Activated T-cell treated with anti-CD3 and anti-CD28 coated beads for 48 hours (primary cell): ENCODE measurements at regions not wholly inside any gene's neighbourhood (a gene's known extent, or its start where the extent isn't known, plus 50 kb on each side); places are given as distances from the start of the nearest gene placed in this dataset.

Experiments
- DNase-seq: peaks from one replicate; pipeline ENCODE4 v3.0.0-alpha.2; 2020; ENCODE audit warnings: low read depth

DNA sequence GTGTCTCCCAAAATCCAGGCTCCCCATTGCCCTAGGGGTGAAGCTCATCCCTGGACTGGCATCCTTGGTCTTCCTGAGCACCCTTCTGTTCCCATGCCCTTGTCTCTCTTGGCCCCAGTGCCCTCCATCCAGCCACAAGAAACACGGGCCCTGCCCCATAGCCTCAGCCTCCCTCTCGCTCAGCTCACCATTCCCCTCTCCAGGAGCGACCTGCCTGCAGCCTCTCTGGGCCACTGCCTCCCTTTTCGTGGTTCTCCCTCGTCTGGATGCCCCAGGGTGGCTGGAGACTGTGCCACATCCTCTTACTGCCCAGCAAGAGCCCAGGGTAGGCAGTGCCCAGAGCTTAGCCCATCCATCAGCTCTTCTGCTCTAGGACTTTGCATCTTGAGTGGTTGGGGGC lies 532.1 kb downstream of the TBC1D22A start:
- no peak for DNase-seq

- no peak for DNase-seq
These were observed 531.7 kb downstream of the TBC1D22A start for GRCh38 chr22:47294222-47294532.

- no peak for DNase-seq
These were observed 531.1 kb downstream of the TBC1D22A start for GRCh38 chr22:47293368-47294221.

DNA sequence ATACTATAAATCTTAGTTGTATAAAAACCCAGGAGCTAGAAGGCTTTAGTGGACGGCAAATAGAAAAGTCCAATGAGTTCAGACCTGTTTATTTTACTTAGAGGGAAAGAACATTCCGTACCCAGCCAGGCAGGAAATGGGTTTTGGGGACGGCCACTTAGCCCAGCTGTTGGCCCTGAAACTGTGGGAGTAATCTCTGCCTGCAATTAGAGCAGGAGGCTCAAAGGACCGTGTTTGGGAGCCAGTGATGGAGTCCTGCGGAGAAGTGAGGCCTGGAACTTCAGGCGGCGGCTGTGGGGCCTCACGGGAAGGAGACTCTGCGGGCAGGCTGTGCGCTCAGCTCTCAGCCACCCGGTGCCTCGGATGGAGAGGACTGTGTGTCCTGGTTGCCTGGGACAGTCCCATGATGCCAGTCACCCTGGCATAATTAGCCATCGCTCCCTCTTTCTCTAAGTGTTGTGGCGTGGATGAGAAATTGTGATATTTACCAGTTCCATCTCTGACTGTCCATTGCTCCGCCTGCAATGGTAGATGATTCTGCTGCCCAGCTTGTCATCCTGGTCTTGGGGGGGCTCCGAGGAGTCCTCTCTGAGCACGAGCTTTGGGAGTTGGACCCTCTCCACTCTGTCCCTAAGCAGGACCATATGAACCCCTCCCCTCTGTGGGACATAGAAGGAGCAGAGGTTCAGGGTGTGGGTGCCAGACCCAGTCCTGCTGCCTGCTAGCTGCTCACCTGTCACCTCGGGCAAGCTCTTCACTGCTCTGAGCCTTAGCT lies 530.3 kb downstream of the TBC1D22A start:
- no peak for DNase-seq

- DNase-seq: no peak
These were observed 529.4 kb downstream of the TBC1D22A start for GRCh38 chr22:47291565-47292495.

DNA sequence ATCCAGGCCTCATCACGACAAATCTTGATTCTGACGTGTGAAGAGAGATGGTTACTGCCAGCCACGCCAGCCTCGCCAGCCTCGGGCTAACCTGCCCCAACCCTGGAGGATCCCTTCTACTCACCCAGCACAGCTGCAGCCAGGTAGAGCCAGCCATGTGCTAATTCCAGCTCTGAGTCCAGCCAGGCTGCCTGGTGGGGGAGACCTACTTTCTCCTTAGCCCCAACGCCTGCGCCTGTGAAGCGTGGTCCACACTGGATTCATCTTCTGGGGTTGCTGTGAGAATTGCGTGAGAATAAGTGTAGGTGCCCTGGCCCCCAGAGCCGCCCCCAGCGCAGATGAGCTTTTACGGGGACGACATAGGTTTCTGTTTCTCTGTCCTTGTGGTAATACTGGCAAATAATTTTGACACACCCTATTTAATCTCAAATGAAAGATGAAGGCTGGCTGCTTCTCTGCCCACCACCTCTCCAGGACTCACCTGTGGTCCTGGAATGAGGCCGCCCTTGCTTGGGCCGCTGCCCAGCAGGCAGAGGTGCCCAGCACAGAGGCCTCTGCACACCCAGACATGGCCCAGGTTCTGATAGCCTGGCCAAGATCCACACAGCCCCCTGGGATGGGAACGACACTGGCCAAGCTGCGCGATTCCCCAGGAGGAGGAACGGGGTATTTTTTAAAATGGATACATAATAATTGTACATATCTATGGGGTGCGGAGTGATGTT lies 528.4 kb downstream of the TBC1D22A start:
- no peak for DNase-seq

GRCh38 chr22:47289336-47289985 lies 527.0 kb downstream of the TBC1D22A start:
- DNase-seq: no peak

DNA sequence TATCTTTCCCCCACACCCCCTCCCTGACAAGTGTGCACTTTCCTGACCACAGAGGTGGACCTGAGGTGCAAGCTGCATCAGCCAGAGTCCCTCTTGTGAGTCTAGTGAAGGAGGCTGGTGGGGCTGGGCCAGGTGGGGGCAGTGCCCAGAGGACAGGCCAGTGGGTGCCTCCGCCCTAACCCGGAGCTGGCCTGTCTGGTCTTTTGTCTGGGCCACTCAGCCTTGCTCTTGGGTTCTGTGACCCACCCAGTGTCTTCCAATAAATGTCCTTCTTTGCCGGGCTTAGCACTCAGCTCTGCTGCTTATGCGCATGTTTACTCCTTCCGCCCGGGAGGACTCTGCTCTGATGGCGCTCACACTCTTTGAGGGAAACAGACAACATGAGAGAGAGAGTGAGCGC lies 526.2 kb downstream of the TBC1D22A start:
- no peak for DNase-seq

DNA sequence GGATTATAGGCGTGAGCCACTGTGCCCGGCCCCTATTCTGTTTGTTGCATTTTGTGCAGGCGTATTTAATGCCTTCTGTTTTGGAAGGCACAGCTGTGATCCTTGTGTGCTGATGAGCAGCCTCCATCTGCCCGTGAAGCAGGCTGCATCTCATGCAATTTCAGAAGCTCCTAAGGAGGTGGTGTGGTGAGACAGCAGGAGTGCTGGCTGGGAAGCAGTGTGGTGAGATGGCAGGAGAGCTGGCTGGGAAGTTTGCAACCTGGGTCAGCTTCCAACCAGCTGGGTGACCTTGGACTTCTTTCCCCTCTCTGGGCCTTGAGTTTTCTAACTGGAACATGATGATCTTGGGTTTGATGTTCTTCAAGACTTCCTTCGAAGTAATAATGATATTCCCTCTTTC lies 525.1 kb downstream of the TBC1D22A start:
- no peak for DNase-seq

GRCh38 chr22:47286590-47286989 lies 524.1 kb downstream of the TBC1D22A start:
- DNase-seq: no peak

- no peak for DNase-seq
These were observed 523.5 kb downstream of the TBC1D22A start for GRCh38 chr22:47285981-47286380.

DNA sequence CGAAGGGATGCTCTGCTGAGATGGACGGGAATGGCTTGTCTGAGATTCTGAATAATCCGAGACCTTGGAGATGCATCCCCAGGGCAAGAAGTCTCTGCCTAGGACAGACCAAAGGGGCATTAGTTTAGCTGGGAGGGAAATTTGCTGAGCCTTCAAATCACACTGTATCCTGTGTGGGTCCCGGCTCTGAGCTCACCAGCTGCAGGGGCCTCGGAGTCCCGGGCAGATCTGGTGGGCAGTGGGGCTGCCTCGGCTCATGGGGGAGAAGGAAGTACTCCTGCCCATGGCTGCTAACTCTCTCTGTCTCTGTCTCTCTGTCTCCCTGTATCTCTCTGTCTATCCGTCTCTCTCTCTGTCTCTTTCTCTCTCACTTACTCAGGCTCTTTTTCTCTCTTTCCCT lies 522.4 kb downstream of the TBC1D22A start:
- DNase-seq: no peak

- no peak for DNase-seq
These were observed 521.9 kb downstream of the TBC1D22A start for GRCh38 chr22:47284360-47284759.

- no peak for DNase-seq
These were observed 521.3 kb downstream of the TBC1D22A start for GRCh38 chr22:47283616-47284270.

- no peak for DNase-seq
These were observed 520.4 kb downstream of the TBC1D22A start for GRCh38 chr22:47282851-47283250.

DNA sequence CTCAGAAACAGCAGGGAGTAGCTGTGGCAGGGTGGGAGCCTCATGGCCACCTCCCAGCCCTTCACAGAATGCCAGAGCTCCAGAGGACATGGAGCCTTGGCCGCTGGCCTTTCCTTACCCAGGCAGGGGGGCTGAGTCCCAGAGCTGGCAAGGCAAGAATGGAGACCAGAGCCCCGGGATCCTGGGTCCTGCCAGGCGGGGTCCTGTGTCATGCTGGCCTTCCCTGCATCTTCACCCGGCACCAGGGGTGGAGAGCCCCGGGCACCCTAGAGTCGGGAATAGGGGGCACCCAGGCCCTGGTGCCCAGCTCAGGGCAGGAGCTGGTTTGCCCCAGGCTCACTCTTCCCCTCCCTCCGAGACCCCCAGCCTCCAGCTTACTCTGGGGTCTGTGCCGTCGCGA lies 519.9 kb downstream of the TBC1D22A start:
- no peak for DNase-seq

DNA sequence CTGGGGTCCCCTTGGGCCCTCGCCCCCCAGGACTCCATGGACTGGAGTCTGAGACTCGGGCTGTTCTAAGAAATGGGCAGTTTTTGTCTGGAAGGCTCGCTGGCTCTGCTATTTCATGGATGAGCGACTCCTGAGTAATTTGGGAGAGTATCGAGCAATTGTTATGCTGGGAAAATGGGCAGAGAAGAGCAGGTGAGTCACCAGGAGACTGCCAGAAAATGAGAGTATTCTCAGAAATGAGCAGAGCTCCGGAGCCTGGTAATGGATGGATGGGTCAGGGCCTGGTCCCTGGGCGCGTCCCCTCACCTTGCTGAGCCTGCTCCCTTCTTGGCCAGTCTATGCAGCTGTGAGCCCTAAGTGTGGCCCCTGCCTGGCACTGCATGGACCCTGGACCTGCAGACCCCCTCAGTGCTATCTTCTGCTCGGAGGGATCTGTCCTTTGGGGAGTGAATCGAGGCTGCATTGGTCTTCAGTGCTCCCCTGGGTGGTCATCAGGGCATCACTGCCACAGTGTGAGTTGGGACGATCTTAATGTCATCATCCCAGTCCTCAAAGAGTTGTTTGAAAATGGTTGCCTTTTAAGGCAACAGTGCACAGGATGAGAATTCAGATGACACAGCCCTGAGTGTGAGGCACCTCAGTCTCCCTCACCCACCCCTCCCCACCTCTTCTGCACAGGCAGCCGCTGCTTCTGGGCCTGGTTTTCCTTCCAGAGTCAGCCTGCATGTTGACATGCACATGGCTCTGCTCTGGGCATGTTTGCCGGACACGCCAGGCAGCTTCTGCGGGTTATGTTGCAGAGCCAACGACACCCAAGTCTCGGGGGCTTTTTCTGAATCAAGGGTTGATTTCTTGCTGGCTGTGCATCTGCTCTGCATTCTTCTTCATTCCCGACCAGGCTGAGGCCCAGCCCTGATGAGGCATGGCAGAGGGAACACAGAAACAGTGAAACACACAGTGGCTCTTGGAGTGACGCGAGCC lies 519.0 kb downstream of the TBC1D22A start:
- DNase-seq: no peak

GRCh38 chr22:47280301-47280700 lies 517.9 kb downstream of the TBC1D22A start:
- DNase-seq: no peak

GRCh38 chr22:47279746-47280145 lies 517.3 kb downstream of the TBC1D22A start:
- DNase-seq: no peak
